ENCODE measurements at regions not wholly inside any gene's neighbourhood (a gene's known extent, or its start where the extent isn't known, plus 50 kb on each side); places are given as distances from the start of the nearest gene placed in this dataset.

- ATAC-seq, result no peak
- no peak for TF ChIP-seq CTCF (IDR thresholded peaks at IDR 0.05)
- no peaks in the 10 kb centered on the region for H3K27me3 ChIP-seq
- intact Hi-C loops (cut with DNase I), result no loop called here
- DNase-seq, result no peak
- no peak overlapping the region for H3K27ac ChIP-seq
- no peaks in the 10 kb centered on the region for H3K36me3 ChIP-seq
- no peak overlapping the region for H3K4me3 ChIP-seq
- H3K4me1 ChIP-seq, result no peaks in the 10 kb centered on the region
- H3K9me3 ChIP-seq, result no peaks in the 10 kb centered on the region
Observed at GRCh38 chr2:186068139-186068801, 329.7 kb downstream of the FSIP2 start.

GRCh38 chr2:186069676-186070075 is 331.1 kb downstream of the FSIP2 start:
- ATAC-seq (no peak), DNase-seq (no peak)
- H3K9me3 ChIP-seq, result no peaks in the 10 kb centered on the region
- H3K4me3 ChIP-seq, result no peak overlapping the region
- H3K36me3 ChIP-seq, result no peaks in the 10 kb centered on the region
- H3K4me1 ChIP-seq, result no peaks in the 10 kb centered on the region
- H3K27me3 ChIP-seq, result no peaks in the 10 kb centered on the region
- TF ChIP-seq CTCF (IDR thresholded peaks at IDR 0.05), result no peak
- intact Hi-C loops (cut with DNase I), result no loop called here
- H3K27ac ChIP-seq, result no peak overlapping the region

GRCh38 chr2:186085226-186085625 is 346.6 kb downstream of the FSIP2 start:
- H3K4me3 ChIP-seq, result no peak overlapping the region
- TF ChIP-seq CTCF (IDR thresholded peaks at IDR 0.05), result no peak
- peaks cover 0 to 4% of the 10 kb centered on the region in 2 donors for H3K9me3 ChIP-seq
- ATAC-seq (no peak), DNase-seq (peak in 1 of 4 donors; percentile 15)
- no peaks in the 10 kb centered on the region for H3K27me3 ChIP-seq
- no peak overlapping the region for H3K27ac ChIP-seq
- H3K4me1 ChIP-seq, result no peaks in the 10 kb centered on the region
- H3K36me3 ChIP-seq, result no peaks in the 10 kb centered on the region
- intact Hi-C loops (cut with DNase I), result no loop called here

- Histone ChIP-seq H3K4me3 (no peak overlapping the region), H3K36me3 (no peaks in the 10 kb centered on the region), H3K27me3 (no peaks in the 10 kb centered on the region), H3K9me3 (peaks cover 0 to 11% of the 10 kb centered on the region in 2 donors), H3K4me1 (no peaks in the 10 kb centered on the region), H3K27ac (no peak overlapping the region)
- intact Hi-C loops (cut with DNase I), result no loop called here
- TF ChIP-seq CTCF (IDR thresholded peaks at IDR 0.05), result no peak
- DNase-seq, result no peak
- no peak for ATAC-seq
Observed at GRCh38 chr2:186093174-186093573, 354.6 kb downstream of the FSIP2 start.

- Histone ChIP-seq H3K27me3 (no peaks in the 10 kb centered on the region), H3K36me3 (no peaks in the 10 kb centered on the region), H3K27ac (no peak overlapping the region), H3K4me3 (no peak overlapping the region), H3K9me3 (no peaks in the 10 kb centered on the region), H3K4me1 (no peaks in the 10 kb centered on the region)
- ATAC-seq (no peak), DNase-seq (no peak)
- TF ChIP-seq CTCF (IDR thresholded peaks at IDR 0.05), result no peak
- intact Hi-C loops (cut with DNase I), result no loop called here
Observed at GRCh38 chr2:186098821-186099220, 360.2 kb downstream of the FSIP2 start.
